ENCODE measurements at regions not wholly inside any gene's neighbourhood (a gene's known extent, or its start where the extent isn't known, plus 50 kb on each side); places are given as distances from the start of the nearest gene placed in this dataset.

DNA sequence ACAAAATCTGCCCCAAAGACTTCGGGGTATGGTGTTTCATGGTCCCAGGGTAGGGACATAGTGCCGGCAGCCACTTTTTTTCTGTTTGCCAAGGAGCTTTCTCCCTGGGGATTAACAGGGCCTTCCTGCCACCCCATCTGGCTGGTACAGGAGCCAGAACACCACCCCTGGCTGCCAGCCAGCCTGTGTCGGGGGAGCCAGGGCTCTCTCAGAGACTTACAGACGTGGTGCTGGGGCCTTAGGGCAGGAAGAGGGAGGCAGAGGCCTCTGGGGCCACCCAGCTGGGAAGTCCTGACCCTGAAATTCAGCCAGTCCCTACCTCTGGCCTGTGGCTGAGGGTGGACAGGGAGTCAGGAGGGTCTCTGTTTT is 52.4 kb upstream of the CDON start:
- Histone ChIP-seq H3K4me3 (no peak overlapping the region), H3K36me3 (no peaks in the 10 kb centered on the region), H3K27ac (peak overlapping the region; percentile 72), H3K4me1 (peaks cover 60% of the 10 kb centered on the region), H3K27me3 (no peaks in the 10 kb centered on the region), H3K9me3 (replicated peaks) (no peaks in the 10 kb centered on the region)
- peak; percentile 87 for DNase-seq

DNA sequence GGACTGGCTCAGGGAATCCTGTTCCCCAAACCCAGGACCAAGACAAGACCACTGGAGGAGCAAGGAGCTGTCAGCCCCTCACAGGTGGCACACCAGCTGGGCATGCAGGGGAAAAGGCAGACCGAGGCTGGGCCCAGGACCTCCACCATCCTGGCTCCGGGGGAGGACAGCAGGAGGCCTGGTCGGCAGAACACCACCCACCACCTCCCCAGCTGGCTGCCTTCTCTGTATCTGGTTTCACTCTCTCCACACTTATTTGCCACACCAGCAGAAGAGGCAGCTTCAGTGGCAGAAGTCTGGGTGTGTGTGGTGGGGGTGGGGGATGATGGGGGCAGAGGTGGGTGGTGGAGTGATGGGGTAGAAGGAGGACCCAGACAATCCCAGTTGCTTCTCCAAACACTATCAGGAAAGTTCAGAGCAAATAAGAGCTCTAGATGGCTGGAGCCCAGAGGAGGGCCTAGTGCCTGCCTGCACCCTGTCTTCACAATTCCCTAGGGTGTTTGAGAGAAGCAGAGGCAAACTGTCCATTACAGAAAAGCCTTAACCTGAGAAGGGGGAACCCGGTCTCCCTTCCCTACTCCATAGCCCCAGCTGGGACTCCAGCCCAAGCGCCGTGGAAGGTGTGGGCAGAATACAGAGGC is 51.9 kb upstream of the CDON start:
- no peak overlapping the region for H3K4me3 ChIP-seq
- peak; percentile 71 to 77 for DNase-seq
- no peaks in the 10 kb centered on the region for H3K36me3 ChIP-seq
- no peaks in the 10 kb centered on the region for H3K27me3 ChIP-seq
- H3K27ac ChIP-seq, result peak overlapping the region; percentile 72
- H3K9me3 ChIP-seq (replicated peaks), result no peaks in the 10 kb centered on the region
- H3K4me1 ChIP-seq, result peaks cover 63% of the 10 kb centered on the region

DNA sequence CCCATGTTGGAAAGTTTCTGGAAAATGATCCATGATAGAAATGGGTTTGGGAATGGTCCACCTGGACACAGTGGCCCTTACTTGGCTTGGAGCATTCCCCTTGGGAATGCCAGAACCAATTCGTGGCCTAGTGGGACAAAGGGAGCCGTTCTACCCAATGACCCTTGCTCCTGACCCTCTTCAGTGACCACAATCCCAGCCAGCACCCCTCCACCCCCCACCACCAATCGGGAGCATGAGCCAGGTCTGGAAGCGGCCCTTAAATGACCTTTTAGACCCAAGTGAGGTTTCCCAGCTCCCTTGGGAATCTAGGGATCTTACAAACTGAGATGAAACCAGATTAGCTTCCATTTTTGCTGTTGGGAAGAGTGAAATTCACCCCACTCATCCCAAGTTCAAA is 51.3 kb upstream of the CDON start:
- Histone ChIP-seq H3K4me1 (peaks cover 65% of the 10 kb centered on the region), H3K36me3 (no peaks in the 10 kb centered on the region), H3K9me3 (replicated peaks) (no peaks in the 10 kb centered on the region), H3K4me3 (no peak overlapping the region), H3K27me3 (no peaks in the 10 kb centered on the region), H3K27ac (peak overlapping the region; percentile 72)
- DNase-seq, result peak in 1 of 2 experiments; percentile 21

DNA sequence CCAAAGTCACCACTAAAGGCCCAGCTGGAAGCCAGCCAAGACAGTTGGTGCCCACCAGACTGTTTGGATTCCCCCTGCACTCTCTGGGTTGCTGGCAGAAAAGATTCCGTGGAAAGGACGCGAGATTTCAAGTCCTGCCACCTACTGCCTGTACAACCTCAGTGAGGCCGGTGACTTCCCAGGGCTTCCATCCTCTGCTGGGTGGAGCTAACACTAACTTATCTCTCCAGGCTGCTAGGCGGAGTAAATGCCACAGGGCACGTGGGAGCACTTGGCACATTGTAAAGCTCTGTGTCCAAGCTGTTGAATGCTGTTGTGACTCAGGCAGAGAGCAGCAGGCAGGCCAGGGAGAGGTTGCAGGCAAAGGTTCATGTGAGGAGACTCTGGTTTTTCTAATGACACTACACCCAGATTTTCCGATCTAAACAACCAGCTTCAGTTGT is 50.9 kb upstream of the CDON start:
- H3K9me3 ChIP-seq (replicated peaks), result no peaks in the 10 kb centered on the region
- H3K27ac ChIP-seq, result peak overlapping the region; percentile 72
- peaks cover 65% of the 10 kb centered on the region for H3K4me1 ChIP-seq
- no peaks in the 10 kb centered on the region for H3K36me3 ChIP-seq
- no peaks in the 10 kb centered on the region for H3K27me3 ChIP-seq
- H3K4me3 ChIP-seq, result no peak overlapping the region
- DNase-seq, result peak; percentile 74 to 78

DNA sequence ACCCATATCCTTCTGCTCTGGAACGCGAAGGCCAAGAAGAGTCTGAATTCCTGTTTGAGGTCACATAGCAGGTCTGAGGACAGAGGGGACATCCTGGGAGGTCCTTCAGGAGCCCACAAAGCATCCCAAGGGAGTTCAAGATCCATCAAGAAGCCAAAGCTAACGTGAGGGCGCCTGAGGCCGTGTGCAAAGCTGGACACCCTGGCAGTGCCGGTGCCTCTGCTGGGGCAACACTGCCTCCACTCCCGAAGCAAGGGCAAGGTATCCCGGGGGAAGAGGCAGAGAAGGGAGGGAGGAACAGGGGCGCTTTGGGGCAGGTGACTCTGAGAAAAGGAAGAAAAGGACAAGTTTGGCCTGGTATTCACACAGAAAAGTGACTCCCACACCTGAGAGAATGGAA is 50.3 kb upstream of the CDON start:
- H3K4me1 ChIP-seq, result peaks cover 65% of the 10 kb centered on the region
- H3K9me3 ChIP-seq (replicated peaks), result no peaks in the 10 kb centered on the region
- no peaks in the 10 kb centered on the region for H3K27me3 ChIP-seq
- no peaks in the 10 kb centered on the region for H3K36me3 ChIP-seq
- H3K27ac ChIP-seq, result peak overlapping the region; percentile 72
- no peak overlapping the region for H3K4me3 ChIP-seq
- DNase-seq, result no peak

DNA sequence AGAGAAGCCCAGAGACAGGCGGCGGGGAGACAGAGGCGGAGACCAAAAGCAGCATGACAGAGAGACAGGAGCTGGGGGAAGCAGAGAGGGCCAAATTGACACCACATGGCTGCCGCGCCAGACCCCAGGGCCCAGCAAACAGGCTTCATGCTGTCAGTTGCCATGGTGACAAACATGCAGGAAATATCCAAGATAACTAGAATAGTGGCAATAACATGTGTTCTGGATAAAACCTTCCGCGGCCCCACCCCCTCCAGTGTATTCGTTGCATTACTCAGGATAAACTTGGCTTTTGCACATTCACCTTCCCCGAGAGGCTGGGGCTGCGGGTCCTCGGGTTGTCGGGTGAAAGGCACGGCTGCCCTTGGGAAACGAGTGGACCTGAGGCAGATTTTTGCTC is 49.9 kb upstream of the CDON start:
- H3K4me3 ChIP-seq, result no peak overlapping the region
- no peaks in the 10 kb centered on the region for H3K9me3 ChIP-seq (replicated peaks)
- peak overlapping the region; percentile 72 for H3K27ac ChIP-seq
- no peaks in the 10 kb centered on the region for H3K27me3 ChIP-seq
- H3K36me3 ChIP-seq, result no peaks in the 10 kb centered on the region
- DNase-seq, result no peak
- peaks cover 65% of the 10 kb centered on the region for H3K4me1 ChIP-seq
